RKO (cell line): ENCODE measurements at regions not wholly inside any gene's neighbourhood (a gene's known extent, or its start where the extent isn't known, plus 50 kb on each side); places are given as distances from the start of the nearest gene placed in this dataset.

Experiments
- DNase-seq: peaks from one replicate; pipeline ENCODE4 v3.0.0-alpha.2; 2016; ENCODE audit warnings: low spot score

DNA sequence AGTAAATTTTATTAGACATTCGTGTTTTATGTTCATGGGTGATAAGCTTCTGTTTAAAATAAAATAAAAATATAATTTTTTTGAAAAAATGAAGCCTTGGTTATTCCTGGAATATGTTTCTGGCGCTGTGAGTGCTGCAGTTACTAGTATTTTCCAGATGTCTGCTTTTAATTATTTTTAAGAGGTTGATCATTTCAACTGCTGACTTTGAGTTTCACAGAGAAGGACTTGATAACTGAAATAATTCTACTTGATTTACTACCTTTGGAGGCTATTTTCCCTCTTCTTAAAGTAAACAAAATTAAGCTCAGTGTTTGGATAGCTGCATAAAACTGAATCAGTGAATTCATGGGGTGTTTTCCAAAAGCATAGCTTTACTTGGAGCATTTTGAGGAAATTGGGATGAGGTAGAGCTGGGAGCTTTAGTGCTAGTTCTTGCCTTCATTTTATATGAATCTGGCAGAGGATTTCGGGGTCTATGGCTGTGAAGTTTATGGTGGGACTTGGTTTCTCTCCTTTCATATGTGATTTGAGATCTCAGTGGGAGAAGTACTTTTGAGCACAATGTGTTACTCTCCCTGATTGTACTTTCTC lies 666.5 kb downstream of the DCDC2C start:
- no peak for DNase-seq

- DNase-seq: no peak
Measured at GRCh38 chr2:4370422-4371090, 667.2 kb downstream of the DCDC2C start.

DNA sequence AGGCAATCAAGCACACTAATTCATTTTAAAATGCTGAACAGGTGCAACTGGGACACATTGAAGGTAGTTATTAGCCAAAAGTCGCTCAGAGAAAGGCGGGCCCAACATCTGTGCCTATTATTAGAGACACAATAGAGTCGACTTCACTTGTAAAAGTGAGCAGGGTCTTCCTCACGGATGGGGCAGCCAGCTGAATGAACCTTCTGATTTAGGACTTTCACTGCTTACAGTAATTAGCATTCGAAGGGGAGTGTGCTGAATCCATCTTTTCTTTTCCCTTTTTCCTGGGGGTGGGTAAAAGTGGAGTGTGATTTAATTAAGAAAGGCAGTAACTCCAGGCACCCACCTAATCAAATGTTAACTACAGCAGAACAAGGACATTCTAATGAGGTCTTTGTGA lies 677.7 kb downstream of the DCDC2C start:
- DNase-seq: no peak

DNA sequence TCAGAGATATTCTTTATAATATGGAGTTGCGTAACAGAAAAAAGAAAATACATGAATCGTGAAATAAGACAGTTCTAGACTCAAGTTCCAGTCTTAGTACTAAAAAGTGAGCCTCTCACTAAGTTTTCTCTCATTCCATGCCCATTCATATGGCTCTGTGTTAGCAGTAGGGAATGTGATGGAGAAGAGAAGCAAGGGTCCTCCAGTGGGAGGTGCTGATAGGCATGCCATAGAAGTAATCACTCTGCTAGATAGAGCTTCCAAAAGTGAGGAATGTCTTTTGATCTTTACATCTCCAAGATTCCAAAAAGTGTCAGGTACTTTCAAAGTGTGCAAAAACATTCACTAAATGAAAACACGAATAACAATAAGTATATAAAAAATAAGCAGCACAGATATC lies 678.4 kb downstream of the DCDC2C start:
- DNase-seq: no peak

- DNase-seq: no peak
Measured at GRCh38 chr2:4391013-4391412, 687.6 kb downstream of the DCDC2C start.

DNA sequence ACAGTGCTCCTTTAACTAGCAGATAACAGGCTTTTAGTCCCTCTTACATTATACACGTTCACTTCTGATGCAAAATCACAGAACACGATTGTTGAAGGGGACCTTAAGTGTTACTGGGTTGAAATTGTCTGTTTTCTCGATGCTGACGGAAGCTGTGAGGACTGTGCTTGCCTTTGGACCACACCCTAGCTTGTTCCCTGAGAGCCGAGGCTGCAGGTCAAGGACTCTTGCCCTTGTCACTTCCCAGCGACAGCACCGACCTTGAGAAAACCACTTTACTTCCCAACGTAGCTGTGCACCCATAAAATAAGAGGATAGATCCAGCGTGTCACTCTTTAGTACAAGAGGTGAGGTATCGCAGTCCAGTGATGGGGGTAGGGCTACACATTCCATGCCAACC lies 701.0 kb downstream of the DCDC2C start:
- no peak for DNase-seq

GRCh38 chr2:4408321-4408720 lies 704.9 kb downstream of the DCDC2C start:
- no peak for DNase-seq

DNA sequence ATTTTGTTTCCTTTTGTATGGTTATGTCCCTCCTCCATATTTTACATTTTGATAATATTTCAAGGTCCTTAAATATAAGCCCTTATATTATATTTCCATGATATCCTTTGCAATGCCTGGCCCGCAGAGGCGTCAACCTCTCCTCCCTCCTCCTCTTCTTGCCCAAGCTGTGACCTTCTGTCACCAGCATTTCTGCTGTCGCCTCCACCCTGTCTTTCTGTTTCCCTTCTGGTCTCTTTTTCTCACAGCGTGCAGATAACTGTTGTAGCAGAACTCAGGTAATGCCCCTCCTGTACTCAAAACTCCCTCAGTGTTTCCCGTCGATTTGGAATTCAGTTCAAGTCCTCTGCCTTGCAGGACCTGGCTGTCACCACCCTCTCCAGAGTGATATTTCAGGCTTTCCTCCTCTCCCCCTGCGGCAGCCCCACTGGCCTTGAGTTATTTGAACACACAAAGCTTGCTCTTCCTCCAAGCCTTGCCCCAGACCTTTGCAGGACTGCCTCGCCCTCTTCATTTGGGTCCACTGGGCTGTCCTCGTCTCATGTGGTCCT lies 709.3 kb downstream of the DCDC2C start:
- DNase-seq: no peak

DNA sequence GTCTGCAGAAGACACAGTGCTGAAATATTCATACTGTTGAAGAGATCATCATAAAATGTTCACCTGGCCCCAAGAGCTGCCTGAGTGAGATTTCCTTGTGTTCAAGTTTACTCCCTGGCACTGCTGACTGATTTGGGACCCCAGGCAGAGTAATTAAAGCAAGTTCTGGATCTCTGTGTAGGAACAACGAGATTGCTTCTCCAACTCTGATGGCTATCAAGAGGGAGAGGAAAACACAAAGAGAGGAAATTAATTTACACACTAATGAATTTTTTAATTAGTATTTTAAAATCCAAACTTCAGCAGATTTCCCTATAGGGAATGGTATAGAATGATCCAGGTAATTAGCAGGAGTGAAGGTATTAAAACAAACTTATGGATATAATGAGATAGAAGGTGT lies 711.8 kb downstream of the DCDC2C start:
- DNase-seq: no peak

DNA sequence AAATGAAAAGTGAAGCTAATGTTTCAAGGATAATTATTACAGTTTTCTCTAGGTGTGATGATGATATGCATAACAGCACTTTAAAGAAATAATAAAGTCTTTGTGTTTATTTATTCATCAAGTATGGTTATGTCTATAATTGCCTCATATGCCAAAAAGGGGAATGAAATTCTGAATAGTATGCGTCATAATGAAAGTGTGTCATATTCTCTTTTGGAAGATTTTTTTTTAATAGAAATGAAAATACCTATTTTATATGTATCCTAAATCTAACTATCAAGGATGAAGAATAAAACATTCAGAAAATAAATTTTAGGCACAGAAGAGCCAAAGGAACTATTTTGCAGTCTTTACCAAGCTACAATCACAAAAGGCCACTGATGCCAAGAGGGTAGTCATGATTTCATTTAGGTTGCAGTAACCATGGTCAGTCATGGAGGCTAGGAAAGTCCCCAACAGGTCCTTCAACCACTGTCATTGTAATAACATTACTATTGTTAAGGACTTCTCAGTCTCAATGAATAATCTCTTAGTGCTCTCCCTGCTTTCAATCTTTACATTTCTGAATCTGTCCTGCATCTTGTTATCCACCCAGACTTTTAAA lies 712.5 kb downstream of the DCDC2C start:
- no peak for DNase-seq

DNA sequence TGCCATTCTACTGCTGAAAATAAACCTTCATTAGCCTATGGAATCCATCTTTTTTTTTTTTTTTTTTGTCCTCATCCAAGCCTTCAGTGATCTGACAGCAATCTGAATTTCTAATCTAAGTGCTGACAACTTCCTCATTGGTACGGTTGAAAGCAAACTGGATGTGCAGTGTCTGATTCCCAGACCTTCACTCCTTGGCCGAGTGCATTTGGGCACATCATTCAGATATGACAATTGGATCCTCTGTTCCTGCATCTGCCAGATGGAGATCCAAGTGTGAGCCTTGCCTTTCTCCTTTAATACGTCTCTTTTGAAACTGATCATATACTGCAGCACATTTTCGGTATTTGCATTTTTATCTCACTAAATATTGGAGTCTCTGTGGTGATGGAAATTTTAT lies 713.1 kb downstream of the DCDC2C start:
- no peak for DNase-seq

DNA sequence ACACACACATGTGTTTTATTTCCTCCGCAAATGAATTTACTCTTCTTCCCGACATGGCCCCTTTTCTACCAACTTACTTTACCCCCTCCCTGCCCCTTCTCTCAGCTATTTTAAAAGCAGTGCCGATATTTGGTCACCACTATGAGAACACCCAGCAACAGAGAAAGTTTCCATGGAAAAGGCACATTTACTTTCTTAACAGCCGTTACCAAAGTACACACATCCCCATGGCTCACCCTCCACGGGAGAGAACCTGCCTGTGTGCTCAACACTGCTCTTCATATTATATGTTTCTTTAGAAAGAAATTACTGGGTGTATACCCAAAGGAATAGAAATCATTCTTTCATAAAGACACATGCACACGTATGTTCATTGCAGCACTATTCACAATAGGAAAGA lies 714.4 kb downstream of the DCDC2C start:
- no peak for DNase-seq

GRCh38 chr2:4420032-4420431 lies 716.7 kb downstream of the DCDC2C start:
- peak; percentile 30 for DNase-seq

- DNase-seq: no peak
Measured at GRCh38 chr2:4424153-4424552, 720.8 kb downstream of the DCDC2C start.

GRCh38 chr2:4427083-4427482 lies 723.7 kb downstream of the DCDC2C start:
- DNase-seq: no peak

- no peak for DNase-seq
Measured at GRCh38 chr2:4445821-4446220, 742.4 kb downstream of the DCDC2C start.

DNA sequence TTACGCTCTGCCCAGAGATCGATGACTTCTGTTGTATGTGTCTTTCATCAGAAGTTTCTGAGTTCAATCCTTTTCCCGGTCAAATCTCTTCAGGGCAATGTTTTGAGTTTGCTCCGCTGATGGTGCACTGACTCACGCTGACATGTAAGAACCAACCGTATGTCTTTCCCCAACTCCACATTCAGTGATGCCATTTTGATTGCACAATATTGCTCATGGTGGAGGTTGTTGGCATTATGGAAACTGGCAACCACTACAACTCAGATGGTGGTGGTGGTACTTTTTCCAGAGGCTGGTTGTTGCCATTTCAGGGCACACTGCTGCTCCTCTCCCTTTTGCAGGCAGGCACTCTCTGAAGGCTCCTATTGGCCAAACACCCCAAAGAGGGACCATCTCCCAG lies 751.5 kb downstream of the DCDC2C start:
- DNase-seq: no peak

- DNase-seq: no peak
Measured at GRCh38 chr2:4455486-4456155, 752.2 kb downstream of the DCDC2C start.

DNA sequence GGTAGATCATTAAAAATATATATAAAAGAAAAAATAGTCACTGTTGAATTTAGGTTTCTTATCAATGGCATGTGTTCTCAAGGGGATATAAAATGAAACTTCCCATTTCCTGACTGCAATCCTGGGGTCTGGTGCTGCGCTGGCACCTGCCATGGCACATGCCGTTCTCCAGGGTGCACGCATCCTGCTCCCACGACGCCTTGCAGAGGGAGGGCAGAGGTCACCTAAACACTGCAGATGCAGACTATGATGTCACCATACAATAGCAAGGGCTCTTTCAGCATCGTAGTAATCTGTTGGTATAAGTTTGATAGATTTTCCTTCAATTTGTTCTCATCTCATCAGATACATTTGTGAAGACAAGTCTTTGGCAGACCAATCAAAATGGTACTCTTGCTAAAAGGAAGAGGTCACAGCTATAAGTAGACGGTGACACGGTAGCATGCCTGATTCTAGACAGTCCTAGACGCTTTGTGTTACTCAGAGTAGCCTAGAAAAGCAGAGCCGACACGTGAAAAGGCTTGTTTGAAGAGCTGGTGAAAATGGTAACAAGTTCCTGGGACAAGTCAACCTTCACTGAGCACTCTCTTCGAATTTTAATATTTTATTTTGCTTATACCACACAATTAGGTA lies 761.4 kb downstream of the DCDC2C start:
- no peak for DNase-seq

DNA sequence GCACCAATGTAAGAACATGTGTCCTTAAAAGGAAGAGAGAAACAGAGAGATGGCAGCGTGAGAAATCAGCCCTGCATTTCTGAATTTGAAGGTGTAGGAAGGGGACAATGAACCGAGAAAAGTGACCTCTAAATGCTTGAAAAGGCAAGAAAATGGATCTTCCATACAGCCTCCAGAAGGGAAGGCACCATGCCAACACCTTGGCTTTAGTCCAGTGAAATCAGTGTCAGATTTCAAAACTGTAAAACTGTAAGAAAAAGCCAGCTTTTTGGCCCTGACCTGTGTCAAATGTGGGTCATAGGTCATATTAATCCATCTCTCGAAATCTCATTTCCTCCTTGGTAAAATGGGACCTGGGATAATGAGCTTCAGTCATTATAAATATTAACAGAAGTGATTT lies 762.3 kb downstream of the DCDC2C start:
- DNase-seq: no peak

GRCh38 chr2:4475618-4476017 lies 772.2 kb downstream of the DCDC2C start:
- no peak for DNase-seq

DNA sequence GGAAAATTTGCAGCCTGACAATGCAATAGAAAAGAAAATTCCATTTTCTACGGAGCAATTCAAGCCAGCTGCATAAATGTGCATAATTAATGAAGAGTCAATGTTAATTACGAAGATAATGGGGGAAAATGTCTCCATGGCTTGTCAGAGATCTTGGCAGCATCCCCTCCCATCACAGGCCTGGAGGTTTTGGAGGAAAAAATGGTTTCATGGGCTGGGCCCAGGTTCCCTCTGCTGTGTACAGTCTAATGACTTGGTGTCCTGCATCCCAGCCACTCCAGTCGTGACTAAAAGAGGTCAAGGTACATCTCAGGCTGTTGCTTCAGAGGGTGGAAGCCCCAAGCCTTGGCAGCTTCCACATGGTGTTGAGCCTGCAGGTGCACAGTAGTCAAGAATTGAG lies 779.7 kb downstream of the DCDC2C start:
- no peak for DNase-seq

DNA sequence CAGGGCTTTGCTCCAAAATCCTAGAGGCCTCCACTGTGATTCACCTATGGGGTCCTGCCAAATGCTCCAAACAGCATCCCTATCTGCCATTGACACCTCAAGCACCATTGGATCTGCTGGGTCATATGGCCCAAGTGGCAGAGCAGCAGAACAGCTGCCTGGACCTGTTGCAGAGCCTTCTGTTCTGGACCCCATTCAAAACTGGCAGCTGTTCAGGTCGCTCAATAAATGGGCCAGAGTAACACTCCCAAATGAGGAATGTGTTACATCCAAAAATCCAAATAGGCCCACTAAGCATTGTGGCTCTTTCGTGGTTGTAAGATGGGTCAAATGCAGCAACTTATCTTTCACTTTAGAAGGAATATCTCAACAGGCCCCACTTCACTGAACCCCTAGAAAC lies 783.6 kb downstream of the DCDC2C start:
- DNase-seq: no peak
